ENCODE measurements at regions not wholly inside any gene's neighbourhood (a gene's known extent, or its start where the extent isn't known, plus 50 kb on each side); places are given as distances from the start of the nearest gene placed in this dataset.
"Not testable (repeated sequence)": the region's sequence is repeated elsewhere in the genome, so short reads cannot be mapped to it uniquely, and the experiment has no call there.

DNA sequence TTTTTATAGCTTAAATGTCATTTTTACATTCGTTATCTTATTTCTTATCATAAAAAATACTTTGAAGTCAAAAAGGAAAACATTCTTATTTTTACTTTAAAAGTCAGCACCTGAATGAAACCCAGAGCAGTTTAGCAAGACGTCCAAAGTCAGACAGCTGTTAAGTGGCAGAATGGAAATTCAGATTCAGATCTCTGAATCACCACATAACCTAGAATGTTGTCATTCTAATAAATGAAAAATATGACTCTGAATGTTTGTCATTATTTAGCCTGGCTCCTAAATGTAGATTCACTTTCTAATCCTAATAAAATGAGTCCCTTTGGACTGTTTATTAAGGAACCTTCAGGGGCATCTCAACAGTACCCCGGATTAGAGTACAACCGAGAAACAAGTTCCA lies 75.2 kb upstream of the RGS7 start:
- DNase-seq (ENCODE audit: low spot score in 2 of 2): no peak
- TF ChIP-seq EP300 (IDR thresholded peaks at IDR 0.05) (no peak), POLR2A (IDR thresholded peaks at IDR 0.05) (no peak)
- TF ChIP-seq, protein P1, sequence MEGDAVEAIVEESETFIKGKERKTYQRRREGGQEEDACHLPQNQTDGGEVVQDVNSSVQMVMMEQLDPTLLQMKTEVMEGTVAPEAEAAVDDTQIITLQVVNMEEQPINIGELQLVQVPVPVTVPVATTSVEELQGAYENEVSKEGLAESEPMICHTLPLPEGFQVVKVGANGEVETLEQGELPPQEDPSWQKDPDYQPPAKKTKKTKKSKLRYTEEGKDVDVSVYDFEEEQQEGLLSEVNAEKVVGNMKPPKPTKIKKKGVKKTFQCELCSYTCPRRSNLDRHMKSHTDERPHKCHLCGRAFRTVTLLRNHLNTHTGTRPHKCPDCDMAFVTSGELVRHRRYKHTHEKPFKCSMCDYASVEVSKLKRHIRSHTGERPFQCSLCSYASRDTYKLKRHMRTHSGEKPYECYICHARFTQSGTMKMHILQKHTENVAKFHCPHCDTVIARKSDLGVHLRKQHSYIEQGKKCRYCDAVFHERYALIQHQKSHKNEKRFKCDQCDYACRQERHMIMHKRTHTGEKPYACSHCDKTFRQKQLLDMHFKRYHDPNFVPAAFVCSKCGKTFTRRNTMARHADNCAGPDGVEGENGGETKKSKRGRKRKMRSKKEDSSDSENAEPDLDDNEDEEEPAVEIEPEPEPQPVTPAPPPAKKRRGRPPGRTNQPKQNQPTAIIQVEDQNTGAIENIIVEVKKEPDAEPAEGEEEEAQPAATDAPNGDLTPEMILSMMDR (IDR thresholded peaks at IDR 0.05): no peak
- Histone ChIP-seq H3K4me3 (no peak overlapping the region), H3K27me3 (no peaks in the 10 kb centered on the region), H3K9me3 (no peaks in the 10 kb centered on the region), H3K27ac (no peak overlapping the region), H3K36me3 (no peaks in the 10 kb centered on the region), H3K4me1 (no peaks in the 10 kb centered on the region)
- 82 to 84% methylated on average over 4 of the region's 4 CpGs for WGBS, 2 donors

DNA sequence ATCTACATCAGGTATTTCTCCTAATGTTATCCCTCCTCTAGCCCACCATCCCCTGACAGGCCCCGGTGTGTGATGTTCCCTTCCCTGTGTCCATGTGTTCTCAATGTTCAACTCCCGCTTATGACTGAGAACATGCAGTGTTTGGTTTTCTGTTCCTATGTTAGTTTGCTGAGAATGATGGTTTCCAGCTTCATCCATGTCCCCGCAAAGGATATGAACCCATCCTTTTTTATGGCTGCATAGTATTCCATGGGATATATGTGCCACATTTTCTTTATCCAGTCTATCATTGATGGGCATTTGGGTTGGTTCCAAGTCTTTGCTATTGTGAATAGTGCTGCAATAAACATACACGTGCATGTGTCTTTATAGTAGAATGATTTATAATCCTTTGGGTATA lies 68.1 kb upstream of the RGS7 start:
- H3K27ac ChIP-seq; H3K9me3 ChIP-seq; DNase-seq (ENCODE audit: low spot score in 2 of 2); H3K4me3 ChIP-seq; H3K36me3 ChIP-seq: not testable (repeated sequence)
- 84 to 91% methylated on average over 4 of the region's 4 CpGs for WGBS, 2 donors
- H3K4me1 ChIP-seq: peaks cover 0 to 15% (median 9%) of the 10 kb centered on the region in 4 donors
- H3K27me3 ChIP-seq: peaks cover 0 to 25% of the 10 kb centered on the region in 2 donors

DNA sequence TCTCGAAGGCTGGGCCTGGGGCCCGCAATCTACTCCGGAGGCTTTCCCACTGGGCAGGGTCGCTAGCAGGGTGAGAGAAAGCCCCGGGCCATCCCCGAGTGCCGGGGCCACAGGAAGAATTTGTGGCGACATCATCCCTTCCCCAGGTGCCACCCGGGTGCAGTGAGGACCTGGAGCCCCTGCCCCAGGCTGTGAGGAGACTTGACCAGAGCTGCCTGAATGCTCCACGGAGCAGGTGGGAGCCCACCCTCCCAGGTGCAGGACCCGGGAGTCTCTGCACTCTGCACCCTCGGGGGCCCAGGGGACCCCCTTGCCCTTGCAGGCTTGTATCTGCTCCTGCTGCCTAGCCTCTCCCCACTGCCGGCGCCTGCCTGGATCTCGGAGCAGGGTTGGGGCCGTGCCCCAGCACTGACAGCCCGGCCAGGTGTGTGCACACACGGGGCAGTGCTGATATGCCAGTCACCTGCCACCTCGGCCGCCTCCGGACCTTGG lies 67.5 kb upstream of the RGS7 start:
- WGBS, 2 donors: 47 to 81% methylated on average over 10 to 21 of the region's 21 CpGs
- Histone ChIP-seq H3K4me3 (peak overlapping the region; percentile 22 to 58 (median 46)), H3K36me3 (no peaks in the 10 kb centered on the region)

DNA sequence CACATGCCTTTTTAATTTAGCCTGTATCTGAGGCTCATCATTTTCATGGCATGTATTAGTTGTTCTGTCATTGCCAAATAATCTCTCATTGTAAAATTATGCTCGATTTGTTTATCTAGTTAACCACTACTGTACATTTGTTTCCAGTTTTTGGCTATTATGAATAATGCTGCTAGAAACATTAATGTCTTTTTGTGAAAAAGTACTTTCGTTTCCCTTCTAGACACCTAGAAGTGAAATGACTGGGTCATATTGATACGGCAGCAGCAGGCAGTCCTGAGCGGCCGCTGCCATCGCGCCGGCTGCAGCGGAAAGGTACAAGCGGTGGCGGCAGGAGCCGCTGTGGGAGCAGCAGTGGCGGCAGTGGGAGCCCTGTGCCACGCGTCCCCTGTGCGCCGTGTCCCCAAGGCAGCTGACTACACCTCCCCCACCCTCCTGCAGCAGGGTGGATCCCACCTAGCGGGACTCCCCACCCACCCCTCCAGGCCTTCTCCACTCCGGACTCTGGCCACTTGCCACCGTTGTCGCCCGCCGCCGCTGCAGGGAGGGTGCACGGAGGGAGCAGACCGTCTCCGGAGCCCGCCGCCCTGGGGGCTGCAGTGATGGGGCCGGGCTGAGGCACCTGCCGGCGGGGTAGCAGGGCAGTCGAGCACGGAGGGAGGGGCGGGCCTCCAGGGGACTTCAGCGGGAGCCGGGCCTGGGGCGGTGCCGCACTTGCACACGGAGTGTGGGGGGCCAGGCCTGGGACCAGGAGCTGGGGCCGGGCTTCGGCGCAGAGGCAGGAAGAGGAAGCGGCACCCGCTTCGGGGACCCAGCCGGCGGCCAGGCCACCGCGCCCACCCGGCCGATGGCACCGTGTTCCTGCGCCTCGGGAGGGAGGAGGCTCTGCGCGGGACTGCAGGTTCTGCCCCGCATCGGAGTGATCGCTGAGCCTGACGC lies 66.8 kb upstream of the RGS7 start:
- Histone ChIP-seq H3K4me3 (peak overlapping the region; percentile 22 to 58 (median 46)), H3K9me3 (no peaks in the 10 kb centered on the region), H3K36me3 (no peaks in the 10 kb centered on the region), H3K4me1 (peaks cover 0 to 15% (median 9%) of the 10 kb centered on the region in 4 donors), H3K27me3 (peaks cover 0 to 25% of the 10 kb centered on the region in 2 donors), H3K27ac (peak overlapping the region in 1 of 4 donors; percentile 46)
- TF ChIP-seq EP300 (IDR thresholded peaks at IDR 0.05): no peak
- TF ChIP-seq, protein P1 (IDR thresholded peaks at IDR 0.05): no peak
- no peak for TF ChIP-seq POLR2A (IDR thresholded peaks at IDR 0.05)
- WGBS, 2 donors: 1% methylated on average over 32 to 33 of the region's 61 CpGs
- no peak for DNase-seq (ENCODE audit: low spot score in 2 of 2)

More for the DNA sequence above, 67.5 kb upstream of the RGS7 start:
- Histone ChIP-seq H3K27ac (peak overlapping the region in 1 of 4 donors; percentile 46), H3K27me3 (peaks cover 0 to 25% of the 10 kb centered on the region in 2 donors), H3K4me1 (peaks cover 0 to 15% (median 9%) of the 10 kb centered on the region in 4 donors), H3K9me3 (no peaks in the 10 kb centered on the region)
- no peak for DNase-seq (ENCODE audit: low spot score in 2 of 2)
- TF ChIP-seq, protein P1 (IDR thresholded peaks at IDR 0.05): no peak
- TF ChIP-seq POLR2A (IDR thresholded peaks at IDR 0.05) (no peak), EP300 (IDR thresholded peaks at IDR 0.05) (no peak)

DNA sequence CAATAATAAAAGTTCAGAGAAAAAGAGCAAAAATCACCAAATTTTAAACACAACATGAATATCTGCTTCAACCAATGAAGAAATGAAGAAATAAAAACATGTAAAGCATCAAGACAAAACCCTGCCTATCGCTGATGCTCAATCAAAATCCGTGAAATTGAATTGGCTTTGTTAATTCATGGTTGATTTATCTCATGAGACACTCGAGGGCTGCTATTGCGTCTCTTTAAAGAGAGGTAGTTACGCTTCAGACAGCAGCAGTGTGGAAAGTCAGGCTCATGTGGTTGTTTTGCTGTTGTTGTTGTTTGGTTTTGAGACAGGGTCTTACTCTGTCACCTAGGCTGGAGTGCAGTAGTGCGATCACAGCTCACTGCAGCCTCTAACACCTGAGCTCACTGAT lies 65.5 kb upstream of the RGS7 start:
- Histone ChIP-seq H3K9me3 (no peaks in the 10 kb centered on the region), H3K36me3 (no peaks in the 10 kb centered on the region), H3K27ac (no peak overlapping the region), H3K4me1 (peaks cover 0 to 15% (median 9%) of the 10 kb centered on the region in 4 donors), H3K4me3 (no peak overlapping the region), H3K27me3 (peaks cover 0 to 25% of the 10 kb centered on the region in 2 donors)
- DNase-seq (ENCODE audit: low spot score in 2 of 2): no peak
- 76 to 77% methylated on average over 6 of the region's 6 CpGs for WGBS, 2 donors
- TF ChIP-seq, protein P1 (IDR thresholded peaks at IDR 0.05): no peak
- no peak for TF ChIP-seq EP300 (IDR thresholded peaks at IDR 0.05)
- TF ChIP-seq POLR2A (IDR thresholded peaks at IDR 0.05): no peak

Measured in tibial nerve (tissue), 4 donors.